ENCODE measurements at regions not wholly inside any gene's neighbourhood (a gene's known extent, or its start where the extent isn't known, plus 50 kb on each side); places are given as distances from the start of the nearest gene placed in this dataset.

DNA sequence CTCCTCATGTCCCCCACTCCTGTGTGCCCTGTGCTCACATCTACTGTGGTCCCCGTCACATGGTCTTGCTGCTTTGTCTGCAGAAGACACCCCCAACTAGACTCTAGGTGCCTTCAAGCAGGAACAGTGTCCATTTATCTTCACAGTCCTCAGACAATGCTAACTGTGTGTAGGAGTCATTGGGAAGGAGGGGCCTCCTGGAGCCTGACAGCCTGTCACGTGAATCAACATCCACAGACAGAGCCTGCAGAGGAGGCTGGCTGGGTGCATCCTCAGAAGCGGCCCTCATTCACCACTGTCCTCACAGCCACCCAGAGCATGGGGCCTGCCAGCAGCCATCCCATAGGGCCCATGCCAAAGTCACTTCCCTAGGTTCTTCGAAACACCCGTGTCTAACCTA, 98.7 kb downstream of the MED10 start:
- DNase-seq (ENCODE audit: low read depth) = no peak
- TF ChIP-seq, protein P1, sequence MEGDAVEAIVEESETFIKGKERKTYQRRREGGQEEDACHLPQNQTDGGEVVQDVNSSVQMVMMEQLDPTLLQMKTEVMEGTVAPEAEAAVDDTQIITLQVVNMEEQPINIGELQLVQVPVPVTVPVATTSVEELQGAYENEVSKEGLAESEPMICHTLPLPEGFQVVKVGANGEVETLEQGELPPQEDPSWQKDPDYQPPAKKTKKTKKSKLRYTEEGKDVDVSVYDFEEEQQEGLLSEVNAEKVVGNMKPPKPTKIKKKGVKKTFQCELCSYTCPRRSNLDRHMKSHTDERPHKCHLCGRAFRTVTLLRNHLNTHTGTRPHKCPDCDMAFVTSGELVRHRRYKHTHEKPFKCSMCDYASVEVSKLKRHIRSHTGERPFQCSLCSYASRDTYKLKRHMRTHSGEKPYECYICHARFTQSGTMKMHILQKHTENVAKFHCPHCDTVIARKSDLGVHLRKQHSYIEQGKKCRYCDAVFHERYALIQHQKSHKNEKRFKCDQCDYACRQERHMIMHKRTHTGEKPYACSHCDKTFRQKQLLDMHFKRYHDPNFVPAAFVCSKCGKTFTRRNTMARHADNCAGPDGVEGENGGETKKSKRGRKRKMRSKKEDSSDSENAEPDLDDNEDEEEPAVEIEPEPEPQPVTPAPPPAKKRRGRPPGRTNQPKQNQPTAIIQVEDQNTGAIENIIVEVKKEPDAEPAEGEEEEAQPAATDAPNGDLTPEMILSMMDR (IDR thresholded peaks at IDR 0.05; ENCODE audit: insufficient read depth, low read length) = no peak

DNA sequence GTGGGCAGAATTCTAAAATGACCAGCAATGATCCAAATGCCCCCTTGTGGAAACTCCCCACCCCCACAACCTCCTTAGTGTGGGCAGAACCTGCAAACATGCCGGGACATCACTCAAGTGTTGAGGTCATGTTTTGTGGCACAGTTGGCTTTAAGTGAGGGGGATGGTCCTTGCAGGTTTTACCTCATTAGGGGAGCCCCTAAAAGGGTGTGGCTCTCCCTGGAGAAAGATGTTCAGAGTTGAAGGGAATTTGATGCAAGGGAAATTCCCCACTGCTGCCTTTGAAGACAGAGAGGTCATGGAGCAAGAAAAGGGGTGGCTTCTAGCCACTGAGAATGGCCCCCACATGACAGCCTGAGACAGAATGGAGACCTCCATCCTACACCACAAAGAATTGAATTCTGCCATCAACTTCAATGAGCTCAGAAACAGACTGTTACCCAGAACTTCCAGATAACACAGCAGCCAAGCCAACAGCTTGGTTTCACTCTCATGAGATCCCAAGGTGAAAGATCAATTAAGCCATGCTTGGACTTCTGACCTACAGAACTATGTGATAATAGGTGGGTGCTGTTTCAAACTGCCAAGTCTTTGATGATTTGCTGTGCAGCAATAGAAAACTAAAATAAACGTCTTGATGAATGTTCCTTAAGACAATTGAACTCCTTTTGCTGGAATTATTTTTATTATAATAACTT, 103.4 kb downstream of the MED10 start:
- H3K4me3 ChIP-seq (ENCODE audit: low read depth, low read length) = no peak overlapping the region
- TF ChIP-seq, protein P1 (IDR thresholded peaks at IDR 0.05; ENCODE audit: insufficient read depth, low read length) = no peak
- DNase-seq (ENCODE audit: low read depth) = no peak

More for the DNA sequence above, 98.7 kb downstream of the MED10 start:
- no peak overlapping the region for H3K4me3 ChIP-seq (ENCODE audit: low read depth, low read length)

GRCh38 chr5:6273749-6274148, 104.6 kb downstream of the MED10 start:
- TF ChIP-seq, protein P1 (IDR thresholded peaks at IDR 0.05; ENCODE audit: insufficient read depth, low read length) = no peak
- no peak overlapping the region for H3K4me3 ChIP-seq (ENCODE audit: low read depth, low read length)
- no peak for DNase-seq (ENCODE audit: low read depth)

DNA sequence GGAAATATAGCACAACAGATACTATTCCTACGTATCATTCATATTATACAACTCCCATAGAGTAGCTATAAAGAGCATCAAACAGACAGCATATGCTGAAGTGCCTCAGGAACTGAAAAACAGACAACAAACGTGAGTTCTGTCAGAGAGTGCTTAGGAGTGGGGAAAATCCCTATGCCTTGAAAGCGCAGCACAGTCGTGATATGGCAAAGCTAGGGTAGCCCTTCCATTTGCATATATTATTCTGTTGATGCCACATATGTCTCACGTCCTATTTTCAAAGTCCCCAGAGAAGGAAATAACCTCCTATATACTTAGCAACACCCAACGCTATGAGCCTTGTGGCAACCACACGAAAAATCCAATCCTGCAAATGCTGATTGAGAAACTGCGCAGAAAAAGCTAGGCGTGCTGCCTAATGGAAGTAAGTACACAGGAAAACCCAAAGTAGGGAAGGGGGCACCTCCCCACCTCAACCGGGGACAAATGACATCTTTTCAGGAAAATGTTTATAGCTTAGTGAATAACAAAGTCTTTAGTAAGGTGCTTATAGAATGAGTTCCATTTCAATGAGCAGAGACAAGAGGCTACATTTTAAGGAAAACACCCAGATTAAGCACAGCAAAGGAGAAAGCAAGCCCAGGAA, 105.1 kb downstream of the MED10 start:
- no peak overlapping the region for H3K4me3 ChIP-seq (ENCODE audit: low read depth, low read length)
- DNase-seq (ENCODE audit: low read depth) = no peak
- TF ChIP-seq, protein P1 (IDR thresholded peaks at IDR 0.05; ENCODE audit: insufficient read depth, low read length) = no peak

DNA sequence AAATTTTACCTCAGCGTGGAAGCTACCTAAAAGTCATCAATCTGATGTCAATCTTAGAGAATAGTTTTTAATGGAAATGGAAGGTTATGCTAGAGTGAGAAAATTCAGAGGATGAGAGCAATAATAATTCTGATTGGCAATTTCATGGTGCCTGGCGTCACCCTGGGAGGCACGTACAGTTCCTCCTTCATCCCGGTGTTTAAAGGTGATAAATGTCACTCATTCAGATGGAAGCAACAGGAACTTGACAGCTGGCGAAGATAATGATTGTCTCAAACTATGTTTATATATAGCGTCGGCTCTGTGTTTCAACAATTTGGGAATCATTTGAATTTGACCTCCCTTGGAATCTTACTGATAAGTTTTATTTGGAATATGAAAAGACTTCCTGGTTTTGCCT, 108.4 kb downstream of the MED10 start:
- TF ChIP-seq, protein P1 (IDR thresholded peaks at IDR 0.05; ENCODE audit: insufficient read depth, low read length) = no peak
- no peak for DNase-seq (ENCODE audit: low read depth)
- no peak overlapping the region for H3K4me3 ChIP-seq (ENCODE audit: low read depth, low read length)

- DNase-seq (ENCODE audit: low read depth) = no peak
Observed at GRCh38 chr5:6266671-6267197, 111.6 kb downstream of the MED10 start.

More at GRCh38 chr5:6266671-6267197, 111.6 kb downstream of the MED10 start:
- H3K4me3 ChIP-seq (ENCODE audit: low read depth, low read length) = no peak overlapping the region
- TF ChIP-seq, protein P1 (IDR thresholded peaks at IDR 0.05; ENCODE audit: insufficient read depth, low read length) = no peak
